ENCODE measurements at regions not wholly inside any gene's neighbourhood (a gene's known extent, or its start where the extent isn't known, plus 50 kb on each side); places are given as distances from the start of the nearest gene placed in this dataset.

- H3K23ac ChIP-seq (ENCODE audit: low read depth, low read length), result no peak overlapping the region
- no TSS peak for BruUV-seq (replicated peaks)
- intact Hi-C loops (cut with micrococcal nuclease) (no loop called here), in situ Hi-C loops (cut with MboI; ENCODE audit: low sequenced_read_pairs) (no loop called here), dilution Hi-C loops (cut with HindIII; ENCODE audit: low sequenced_read_pairs, unreplicated experiment) (no loop called here)
- peak overlapping the region; percentile 18; the same call in 1 of the 2 replicates for H2BK20ac ChIP-seq (ENCODE audit: low read depth, low read length)
- DNase-seq (no peak), ATAC-seq (ENCODE audit: low read depth) (no peak)
- no peaks in the 10 kb centered on the region for H3K36me3 ChIP-seq (ENCODE audit: control insufficient read depth, insufficient read depth, low read length)
- H2AK9ac ChIP-seq (replicated peaks; ENCODE audit: low read depth, low read length, poor library complexity), result no peak overlapping the region
- POLR2A ChIA-PET (ENCODE audit: unreplicated experiment), result no interaction called here
- H3K56ac ChIP-seq (ENCODE audit: extremely low read depth, insufficient read depth, low read length), result no peak overlapping the region
- no peak overlapping the region for H3K4me3 ChIP-seq (ENCODE audit: insufficient read depth, low read depth, low read length)
- H3K18ac ChIP-seq (ENCODE audit: low read depth, low read length), result no peak overlapping the region
- no peak overlapping the region for H2AFZ ChIP-seq (replicated peaks; ENCODE audit: low read length, poor library complexity)
- H3K9me1 ChIP-seq (ENCODE audit: insufficient read depth, low read length), result no peaks in the 10 kb centered on the region
- no peak overlapping the region for H2BK120ac ChIP-seq (ENCODE audit: low read depth, low read length)
- no peak for TF ChIP-seq CTCF (conservative IDR thresholded peaks at IDR 0.05; ENCODE audit: low read depth, low read length)
- no peak for TF ChIP-seq CEBPB (IDR thresholded peaks at IDR 0.05; ENCODE audit: low read depth, low read length)
- no peak for TF ChIP-seq FOS (IDR thresholded peaks at IDR 0.05; ENCODE audit: low read depth, low read length)
- TF ChIP-seq USF2 (IDR thresholded peaks at IDR 0.05; ENCODE audit: low read depth, low read length), result no peak
- TF ChIP-seq MAFK (IDR thresholded peaks at IDR 0.05; ENCODE audit: low read depth, low read length), result no peak
- no peak for TF ChIP-seq ELK1 (IDR thresholded peaks at IDR 0.05; ENCODE audit: borderline replicate concordance, low read depth, low read length)
- H4K8ac ChIP-seq (ENCODE audit: low read depth in 2 of 2, low read length in 2 of 2), result no peak overlapping the region
- no peak overlapping the region for H2BK5ac ChIP-seq (ENCODE audit: low read depth, low read length, poor library complexity, severe bottlenecking)
- H3K4me1 ChIP-seq (ENCODE audit: control insufficient read depth, insufficient read depth, low read length), result peaks cover 2% of the 10 kb centered on the region; the same call in 1 of the 2 replicates
- CTCF ChIA-PET, result no interaction called here
- WGBS, 2 experiments (ENCODE audit: extremely low coverage in 2 of 2, insufficient read length in 1 of 2), result no CpG with 5 or more reads among the region's 3 CpGs
- H4K5ac ChIP-seq (ENCODE audit: low read depth, low read length), result no peak overlapping the region
- H2BK15ac ChIP-seq (ENCODE audit: low read depth, low read length), result no peak overlapping the region; the same call in 2 of the 3 replicates
- H3K4me2 ChIP-seq (ENCODE audit: low read depth, low read length), result no peak overlapping the region
- H3K79me1 ChIP-seq (ENCODE audit: low read depth in 1 of 2, low read length in 2 of 2), result no peaks in the 10 kb centered on the region
- H2AK5ac ChIP-seq (ENCODE audit: low read depth, low read length), result no peak overlapping the region
- no peak overlapping the region for H3K9ac ChIP-seq (ENCODE audit: low read depth, low read length)
- H3K27me3 ChIP-seq (ENCODE audit: control insufficient read depth, insufficient read depth, low read length), result no peaks in the 10 kb centered on the region
- H3K4ac ChIP-seq (ENCODE audit: low read depth, low read length), result no peak overlapping the region
- H3K14ac ChIP-seq (replicated peaks; ENCODE audit: low read depth, low read length), result no peak overlapping the region
- no peak overlapping the region for H3K27ac ChIP-seq (ENCODE audit: insufficient read depth, low read length)
- H4K20me1 ChIP-seq (ENCODE audit: insufficient read depth, low read length), result no peaks in the 10 kb centered on the region
- H3K9me3 ChIP-seq (ENCODE audit: control insufficient read depth, insufficient read depth, low read length), result no peaks in the 10 kb centered on the region
- no peak overlapping the region for H4K91ac ChIP-seq (ENCODE audit: insufficient read depth, low read depth, low read length)
Observed at GRCh38 chr9:2502210-2502609, 119.4 kb upstream of the VLDLR start.

Measured in IMR-90 (cell line).